Mesenchymal stem cell (in vitro differentiated cells and primary cell): ENCODE measurements at regions not wholly inside any gene's neighbourhood (a gene's known extent, or its start where the extent isn't known, plus 50 kb on each side); places are given as distances from the start of the nearest gene placed in this dataset.

ENCODE experiments used
- DNase-seq: peaks from one replicate; pipeline ENCODE4 v3.0.0-alpha.2; 2013
- H2AFZ ChIP-seq: one replicate; pipeline ENCODE4 v1.6.1; 2013; ENCODE audit warnings: low read depth, mild to moderate bottlenecking, control low read depth, inconsistent platforms, low read length, moderate library complexity
- H2AK5ac ChIP-seq: 2 replicates; pipeline ENCODE4 v1.6.1; 2013; ENCODE audit warnings: low read length, moderate library complexity, mild to moderate bottlenecking, inconsistent platforms; ENCODE audit not compliant: severe bottlenecking
- H2BK120ac ChIP-seq: one replicate; pipeline ENCODE4 v1.6.1; 2013; ENCODE audit warnings: low read depth, mild to moderate bottlenecking, inconsistent platforms, low read length, moderate library complexity
- H2BK12ac ChIP-seq, 2 experiments: one replicate each; pipeline ENCODE4 v1.6.1; 2013; ENCODE audit warnings: inconsistent platforms in 2 of 2, low read length in 2 of 2, mild to moderate bottlenecking in 2 of 2, moderate library complexity in 2 of 2, control low read depth in 1 of 2
- H2BK15ac ChIP-seq: one replicate; pipeline ENCODE4 v1.6.1; 2013; ENCODE audit warnings: mild to moderate bottlenecking, low read depth, inconsistent platforms; ENCODE audit not compliant: poor library complexity, severe bottlenecking
- H2BK5ac ChIP-seq: 2 replicates; pipeline ENCODE4 v1.6.1; 2013; ENCODE audit warnings: low read depth, mild to moderate bottlenecking, low read length, control low read depth, inconsistent platforms; ENCODE audit not compliant: poor library complexity, severe bottlenecking
- H3K14ac ChIP-seq, 2 experiments: one replicate each; pipeline ENCODE4 v1.6.1; 2013; ENCODE audit warnings: inconsistent platforms in 2 of 2, low read length in 2 of 2, control low read depth in 1 of 2, mild to moderate bottlenecking in 1 of 2, moderate library complexity in 1 of 2
- H3K18ac ChIP-seq, 2 experiments: one replicate each; pipeline ENCODE4 v1.6.1; 2013; ENCODE audit warnings: inconsistent platforms in 2 of 2, low read length in 2 of 2, control low read depth in 1 of 2, low read depth in 1 of 2, mild to moderate bottlenecking in 1 of 2
- H3K23ac ChIP-seq, 2 experiments: one replicate each; pipeline ENCODE4 v1.6.1; 2013; ENCODE audit warnings: inconsistent platforms in 2 of 2, low read length in 2 of 2, mild to moderate bottlenecking in 2 of 2, moderate library complexity in 2 of 2, control low read depth in 1 of 2
- H3K27ac ChIP-seq: 2 replicates; pipeline ENCODE4 v1.5.1; 2013; ENCODE audit warnings: mild to moderate bottlenecking, moderate library complexity, low read length, control low read depth, inconsistent platforms; ENCODE audit not compliant: poor library complexity, severe bottlenecking
- H3K27me3 ChIP-seq, 2 experiments: 2 replicates each; pipeline versions ENCODE4 v1.6.1 to v1.7.0; 2013; ENCODE audit warnings: low read length in 2 of 2, mild to moderate bottlenecking in 2 of 2, moderate library complexity in 2 of 2, control low read depth in 1 of 2, inconsistent platforms in 1 of 2; ENCODE audit not compliant: control insufficient read depth in 1 of 2, insufficient read depth in 1 of 2
- H3K36me3 ChIP-seq, 2 experiments: 2 replicates each; pipeline versions ENCODE4 v1.6.1 to v1.7.0; 2013; ENCODE audit warnings: low read length in 2 of 2, control low read depth in 1 of 2, inconsistent platforms in 1 of 2, low read depth in 1 of 2, mild to moderate bottlenecking in 1 of 2; ENCODE audit not compliant: insufficient read depth in 2 of 2, control insufficient read depth in 1 of 2
- H3K4ac ChIP-seq, 2 experiments: one replicate each; pipeline ENCODE4 v1.6.1; 2013; ENCODE audit warnings: inconsistent platforms in 2 of 2, low read length in 2 of 2, mild to moderate bottlenecking in 2 of 2, moderate library complexity in 2 of 2, control low read depth in 1 of 2, low read depth in 1 of 2
- H3K4me1 ChIP-seq: 2 replicates; pipeline ENCODE4 v1.6.1; 2013; ENCODE audit warnings: low read depth, low read length, control low read depth; ENCODE audit not compliant: control insufficient read depth, insufficient read depth
- H3K4me2 ChIP-seq: 2 replicates; pipeline ENCODE4 v1.6.1; 2013; ENCODE audit warnings: low read length, mild to moderate bottlenecking, inconsistent platforms; ENCODE audit not compliant: poor library complexity, severe bottlenecking
- H3K4me3 ChIP-seq, 2 experiments: 2 replicates each; pipeline versions ENCODE4 v1.5.1 to v1.7.0; 2013; ENCODE audit warnings: low read length in 2 of 2, mild to moderate bottlenecking in 2 of 2, control low read depth in 1 of 2, low read depth in 1 of 2; ENCODE audit not compliant: insufficient read depth in 1 of 2
- H3K79me1 ChIP-seq: replicated peaks from 2 replicates; pipeline ENCODE4 v1.6.1; 2013; ENCODE audit warnings: mild to moderate bottlenecking, control low read depth, low read length, inconsistent platforms; ENCODE audit not compliant: poor library complexity, severe bottlenecking
- H3K9ac ChIP-seq: 2 replicates; pipeline ENCODE4 v1.7.0; 2013; ENCODE audit warnings: mild to moderate bottlenecking, low read length, moderate library complexity
- H3K9me3 ChIP-seq: 2 replicates; pipeline ENCODE4 v1.7.0; 2013; ENCODE audit warnings: mild to moderate bottlenecking, low read length; ENCODE audit not compliant: control insufficient read depth
- H4K8ac ChIP-seq: one replicate; pipeline ENCODE4 v1.6.1; 2013; ENCODE audit warnings: inconsistent platforms, mild to moderate bottlenecking, low read length, moderate library complexity
- H4K91ac ChIP-seq: one replicate; pipeline ENCODE4 v1.6.1; 2013; ENCODE audit warnings: mild to moderate bottlenecking, low read length, inconsistent platforms
- WGBS: methylation state at CpG from one replicate; pipeline ENCODE4 v1.1.7; 2013; ENCODE audit warnings: mixed read lengths; 5-methylcytosine and 5-hydroxymethylcytosine counted together

GRCh38 chr20:22430746-22431168, 153.6 kb downstream of the FOXA2 start:
- H3K4me1 ChIP-seq, result peaks cover 12% of the 10 kb centered on the region
- H3K4me2 ChIP-seq, result no peak overlapping the region
- H2AK5ac ChIP-seq, result no peak overlapping the region
- no peaks in the 10 kb centered on the region for H3K27me3 ChIP-seq
- no peak overlapping the region for H4K91ac ChIP-seq
- H3K23ac ChIP-seq, result no peak overlapping the region
- 47% methylated on average over 11 of the region's 11 CpGs for WGBS
- H4K8ac ChIP-seq, result no peak overlapping the region
- H3K14ac ChIP-seq, result no peak overlapping the region
- H3K4me3 ChIP-seq, result no peak overlapping the region
- H2BK5ac ChIP-seq, result no peak overlapping the region
- no peaks in the 10 kb centered on the region for H3K79me1 ChIP-seq
- no peak overlapping the region for H3K18ac ChIP-seq
- H3K27ac ChIP-seq, result no peak overlapping the region
- no peak overlapping the region for H2BK15ac ChIP-seq
- no peak overlapping the region for H3K4ac ChIP-seq
- H2BK12ac ChIP-seq, result no peak overlapping the region
- no peak overlapping the region for H3K9ac ChIP-seq
- H2BK120ac ChIP-seq, result no peak overlapping the region
- DNase-seq, result no peak
- no peaks in the 10 kb centered on the region for H3K36me3 ChIP-seq
- no peaks in the 10 kb centered on the region for H3K9me3 ChIP-seq
- H2AFZ ChIP-seq, result no peak overlapping the region

- Histone ChIP-seq H3K4ac (no peak overlapping the region), H2BK15ac (no peak overlapping the region), H3K79me1 (no peaks in the 10 kb centered on the region), H3K4me1 (peaks cover 12% of the 10 kb centered on the region), H4K8ac (no peak overlapping the region), H3K36me3 (no peaks in the 10 kb centered on the region), H3K9me3 (no peaks in the 10 kb centered on the region), H3K27me3 (no peaks in the 10 kb centered on the region), H2BK12ac (no peak overlapping the region), H3K4me3 (no peak overlapping the region), H4K91ac (no peak overlapping the region), H3K9ac (no peak overlapping the region), H2AK5ac (no peak overlapping the region), H3K14ac (no peak overlapping the region), H3K23ac (no peak overlapping the region), H3K4me2 (no peak overlapping the region), H3K27ac (no peak overlapping the region), H2BK120ac (no peak overlapping the region), H2BK5ac (no peak overlapping the region), H2AFZ (no peak overlapping the region), H3K18ac (no peak overlapping the region)
- WGBS, result 28% methylated on average over 15 of the region's 15 CpGs
- DNase-seq, result no peak
These were observed 154.1 kb downstream of the FOXA2 start for GRCh38 chr20:22430154-22430745.

DNA sequence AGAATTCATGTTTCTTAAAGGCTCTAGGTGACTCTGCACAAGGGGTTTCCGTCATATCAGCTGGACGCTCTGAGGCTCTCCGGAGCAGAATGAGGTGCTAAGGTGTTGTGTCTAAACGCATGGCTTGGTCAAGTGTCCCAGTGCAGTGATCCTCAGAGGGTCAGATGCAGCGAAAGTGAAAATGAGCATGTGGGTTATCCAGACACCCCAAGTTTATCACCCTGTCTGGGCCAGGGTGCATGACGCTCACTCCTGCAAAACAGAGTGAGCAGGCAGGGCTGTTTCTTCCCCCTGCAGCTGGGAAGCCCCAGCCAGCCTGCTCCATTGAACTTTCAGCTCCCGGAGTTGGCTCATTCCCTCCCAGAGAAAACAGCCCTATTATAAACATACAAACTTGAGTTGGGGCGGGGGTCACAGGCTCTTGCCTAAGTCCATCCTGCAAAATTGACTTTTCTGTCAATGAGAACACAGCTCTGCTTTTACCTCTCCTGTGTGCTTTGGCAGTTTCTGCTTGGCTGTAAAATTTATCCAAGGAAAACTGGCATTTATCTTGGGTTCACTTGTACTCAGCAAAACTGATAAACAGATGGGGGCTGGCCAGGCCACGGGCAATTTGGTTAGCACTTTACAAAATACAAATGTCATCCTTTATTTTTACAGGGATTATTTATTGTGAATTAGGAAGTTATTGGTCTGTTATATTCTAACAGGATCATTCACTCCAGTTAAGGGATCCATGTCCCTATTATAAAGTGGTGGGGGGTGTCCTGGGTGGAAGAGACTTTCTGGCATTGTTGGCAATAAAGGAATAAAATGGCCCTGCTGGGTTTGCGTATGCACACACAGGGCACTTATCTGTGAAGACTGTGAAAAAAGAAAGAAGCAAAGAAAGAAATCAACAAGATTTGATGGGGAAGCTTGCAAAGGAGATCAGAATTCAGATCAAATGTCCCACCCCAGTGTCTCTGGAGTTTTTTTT, 154.9 kb downstream of the FOXA2 start:
- Histone ChIP-seq H2AFZ (no peak overlapping the region), H3K79me1 (no peaks in the 10 kb centered on the region), H3K4me1 (peaks cover 12% of the 10 kb centered on the region), H3K14ac (no peak overlapping the region), H4K8ac (no peak overlapping the region), H2BK12ac (no peak overlapping the region), H3K23ac (no peak overlapping the region), H3K4me3 (no peak overlapping the region), H2AK5ac (peak overlapping the region; percentile 46), H2BK5ac (peak overlapping the region; percentile 58), H3K27ac (no peak overlapping the region), H3K27me3 (no peaks in the 10 kb centered on the region), H2BK15ac (no peak overlapping the region), H2BK120ac (no peak overlapping the region), H3K18ac (no peak overlapping the region), H3K36me3 (no peaks in the 10 kb centered on the region), H3K9me3 (no peaks in the 10 kb centered on the region), H3K9ac (no peak overlapping the region), H4K91ac (no peak overlapping the region), H3K4ac (no peak overlapping the region), H3K4me2 (no peak overlapping the region)
- no peak for DNase-seq
- WGBS, result 53% methylated on average over 9 of the region's 10 CpGs

GRCh38 chr20:22428051-22428450, 156.3 kb downstream of the FOXA2 start:
- H3K4ac ChIP-seq, result no peak overlapping the region
- H3K18ac ChIP-seq, result no peak overlapping the region
- H3K4me2 ChIP-seq, result no peak overlapping the region
- no peak overlapping the region for H2BK120ac ChIP-seq
- H2AK5ac ChIP-seq, result peak overlapping the region; percentile 42
- H3K79me1 ChIP-seq, result no peaks in the 10 kb centered on the region
- H3K4me3 ChIP-seq, result no peak overlapping the region
- WGBS, result 100% methylated on average over 1 of the region's 3 CpGs
- no peak overlapping the region for H2BK5ac ChIP-seq
- no peak overlapping the region for H4K91ac ChIP-seq
- no peak overlapping the region for H3K14ac ChIP-seq
- peaks cover 12% of the 10 kb centered on the region for H3K4me1 ChIP-seq
- H3K27me3 ChIP-seq, result peaks cover 0 to 4% of the 10 kb centered on the region in 2 experiments
- no peak overlapping the region for H2AFZ ChIP-seq
- no peak overlapping the region for H3K23ac ChIP-seq
- no peaks in the 10 kb centered on the region for H3K9me3 ChIP-seq
- no peak overlapping the region for H3K9ac ChIP-seq
- H4K8ac ChIP-seq, result no peak overlapping the region
- DNase-seq, result no peak
- no peak overlapping the region for H3K27ac ChIP-seq
- H3K36me3 ChIP-seq, result no peaks in the 10 kb centered on the region
- H2BK12ac ChIP-seq, result no peak overlapping the region
- H2BK15ac ChIP-seq, result no peak overlapping the region
